GM18861 (cell line): ENCODE measurements at regions not wholly inside any gene's neighbourhood (a gene's known extent, or its start where the extent isn't known, plus 50 kb on each side); places are given as distances from the start of the nearest gene placed in this dataset.

Source experiments
- ATAC-seq: cut with Tn5 transposase; IDR thresholded peaks from one replicate; pipeline ENCODE4 v1.9.1; 2021; ENCODE audit not compliant: unreplicated experiment

GRCh38 chr3:135898774-135899173, 66.8 kb upstream of the PPP2R3A start:
- no peak for ATAC-seq

GRCh38 chr3:135905058-135905724, 60.3 kb upstream of the PPP2R3A start:
- ATAC-seq, result no peak

- ATAC-seq, result no peak
These were observed 57.9 kb upstream of the PPP2R3A start for GRCh38 chr3:135907422-135908165.

- ATAC-seq, result no peak
These were observed 57.3 kb upstream of the PPP2R3A start for GRCh38 chr3:135908225-135908624.

- no peak for ATAC-seq
These were observed 56.8 kb upstream of the PPP2R3A start for GRCh38 chr3:135908737-135909136.

GRCh38 chr3:135911110-135911509, 54.4 kb upstream of the PPP2R3A start:
- no peak for ATAC-seq

GRCh38 chr3:135915206-135915605, 50.3 kb upstream of the PPP2R3A start:
- no peak for ATAC-seq
